Nephron progenitor cell (in vitro differentiated cells): ENCODE measurements at regions not wholly inside any gene's neighbourhood (a gene's known extent, or its start where the extent isn't known, plus 50 kb on each side); places are given as distances from the start of the nearest gene placed in this dataset.

Experiments used
- DNase-seq: peaks from one replicate; pipeline ENCODE4 v3.0.0; 2021
- H3K27ac Mint-ChIP-seq: 2 replicates; pipeline ENCODE4 v1.8.0; 2021; ENCODE audit warnings: mild to moderate bottlenecking, moderate library complexity, mixed read lengths
- H3K27me3 Mint-ChIP-seq: 2 replicates; pipeline ENCODE4 v1.8.0; 2021; ENCODE audit warnings: mild to moderate bottlenecking, low read depth, mixed read lengths; ENCODE audit not compliant: poor library complexity
- H3K36me3 Mint-ChIP-seq: 2 replicates; pipeline ENCODE4 v1.8.0; 2021; ENCODE audit warnings: low read depth, mixed read lengths
- H3K4me1 Mint-ChIP-seq: 2 replicates; pipeline ENCODE4 v1.8.0; 2021; ENCODE audit warnings: mixed read lengths
- H3K4me3 Mint-ChIP-seq: 2 replicates; pipeline ENCODE4 v1.8.0; 2021; ENCODE audit warnings: mild to moderate bottlenecking, moderate library complexity, mixed read lengths
- H3K9me3 Mint-ChIP-seq: 2 replicates; pipeline ENCODE4 v1.8.0; 2021; ENCODE audit warnings: mild to moderate bottlenecking, moderate library complexity, mixed read lengths
- TF ChIP-seq, protein P1 (sequence below): fragments of 200-600 bp; sonication (generic); IDR thresholded peaks from 2 replicates; pipeline ENCODE4 v1.5.0; 2021; ENCODE audit warnings: antibody characterized with exemption

- Mint-ChIP-seq H3K4me1 (no peaks in the 10 kb centered on the region), H3K4me3 (no peak overlapping the region), H3K27ac (no peak overlapping the region), H3K27me3 (peaks cover 3% of the 10 kb centered on the region), H3K36me3 (no peaks in the 10 kb centered on the region), H3K9me3 (peaks cover 7% of the 10 kb centered on the region)
- TF ChIP-seq, protein P1, sequence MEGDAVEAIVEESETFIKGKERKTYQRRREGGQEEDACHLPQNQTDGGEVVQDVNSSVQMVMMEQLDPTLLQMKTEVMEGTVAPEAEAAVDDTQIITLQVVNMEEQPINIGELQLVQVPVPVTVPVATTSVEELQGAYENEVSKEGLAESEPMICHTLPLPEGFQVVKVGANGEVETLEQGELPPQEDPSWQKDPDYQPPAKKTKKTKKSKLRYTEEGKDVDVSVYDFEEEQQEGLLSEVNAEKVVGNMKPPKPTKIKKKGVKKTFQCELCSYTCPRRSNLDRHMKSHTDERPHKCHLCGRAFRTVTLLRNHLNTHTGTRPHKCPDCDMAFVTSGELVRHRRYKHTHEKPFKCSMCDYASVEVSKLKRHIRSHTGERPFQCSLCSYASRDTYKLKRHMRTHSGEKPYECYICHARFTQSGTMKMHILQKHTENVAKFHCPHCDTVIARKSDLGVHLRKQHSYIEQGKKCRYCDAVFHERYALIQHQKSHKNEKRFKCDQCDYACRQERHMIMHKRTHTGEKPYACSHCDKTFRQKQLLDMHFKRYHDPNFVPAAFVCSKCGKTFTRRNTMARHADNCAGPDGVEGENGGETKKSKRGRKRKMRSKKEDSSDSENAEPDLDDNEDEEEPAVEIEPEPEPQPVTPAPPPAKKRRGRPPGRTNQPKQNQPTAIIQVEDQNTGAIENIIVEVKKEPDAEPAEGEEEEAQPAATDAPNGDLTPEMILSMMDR = no peak
- DNase-seq = no peak
Measured at GRCh38 chr3:26343647-26344046, 278.9 kb upstream of the LRRC3B start.

- H3K4me3 Mint-ChIP-seq = no peak overlapping the region
- H3K27ac Mint-ChIP-seq = no peak overlapping the region
Measured at GRCh38 chr3:26345613-26346012, 277.0 kb upstream of the LRRC3B start.

GRCh38 chr3:26346497-26346896 lies 276.1 kb upstream of the LRRC3B start:
- H3K4me1 Mint-ChIP-seq = no peaks in the 10 kb centered on the region
- H3K27me3 Mint-ChIP-seq = peaks cover 3% of the 10 kb centered on the region
- no peak overlapping the region for H3K27ac Mint-ChIP-seq
- H3K4me3 Mint-ChIP-seq = no peak overlapping the region
- no peak for DNase-seq
- no peaks in the 10 kb centered on the region for H3K36me3 Mint-ChIP-seq
- TF ChIP-seq, protein P1 = no peak
- H3K9me3 Mint-ChIP-seq = peaks cover 27% of the 10 kb centered on the region

More at GRCh38 chr3:26345613-26346012, 277.0 kb upstream of the LRRC3B start:
- Mint-ChIP-seq H3K27me3 (peaks cover 3% of the 10 kb centered on the region), H3K4me1 (no peaks in the 10 kb centered on the region), H3K36me3 (no peaks in the 10 kb centered on the region), H3K9me3 (peaks cover 19% of the 10 kb centered on the region)
- TF ChIP-seq, protein P1 = no peak
- no peak for DNase-seq

DNA sequence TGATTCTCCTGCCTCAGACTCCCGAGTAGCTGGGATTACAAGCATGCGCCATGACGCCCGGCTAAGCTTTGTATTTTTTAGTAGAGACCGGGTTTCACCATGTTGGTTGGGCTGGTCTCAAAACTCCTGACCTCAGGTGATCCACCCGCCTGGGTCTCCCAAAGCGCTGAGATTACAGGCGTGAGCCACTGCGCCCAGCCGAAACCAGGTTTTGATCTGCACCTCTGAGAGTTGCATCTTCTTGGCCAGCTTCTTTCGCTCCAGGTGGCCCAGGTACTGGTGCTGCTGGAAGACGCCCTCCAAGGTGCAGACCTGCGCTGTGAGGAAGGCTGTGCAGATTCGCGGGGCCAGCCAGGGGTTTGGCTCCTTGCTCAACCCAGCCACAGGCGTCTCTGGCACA lies 275.4 kb upstream of the LRRC3B start:
- H3K4me1 Mint-ChIP-seq = no peaks in the 10 kb centered on the region
- no peak overlapping the region for H3K4me3 Mint-ChIP-seq
- H3K27ac Mint-ChIP-seq = no peak overlapping the region
- H3K9me3 Mint-ChIP-seq = peaks cover 27% of the 10 kb centered on the region
- TF ChIP-seq, protein P1 = no peak
- H3K36me3 Mint-ChIP-seq = no peaks in the 10 kb centered on the region
- peaks cover 3% of the 10 kb centered on the region for H3K27me3 Mint-ChIP-seq
- DNase-seq = no peak

DNA sequence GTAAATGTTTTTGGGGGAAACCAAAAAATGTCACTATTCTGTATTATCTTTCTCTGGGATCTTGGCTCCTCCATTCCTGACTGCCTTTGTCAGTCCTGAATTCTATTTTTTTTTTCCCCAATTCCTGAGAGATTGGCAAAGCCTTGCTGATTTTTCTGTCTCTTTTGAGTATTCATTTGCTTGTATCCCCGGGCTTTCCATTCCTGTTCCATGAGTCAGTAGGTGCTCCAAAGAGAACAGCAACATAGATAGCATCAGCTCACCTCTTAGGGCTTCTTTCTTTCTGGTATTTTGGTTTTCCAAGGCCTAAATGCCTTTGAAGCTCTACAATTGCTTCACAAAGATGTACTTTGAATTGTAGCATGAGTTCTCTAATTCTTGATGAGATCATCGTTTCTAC lies 271.7 kb upstream of the LRRC3B start:
- Mint-ChIP-seq H3K27me3 (peaks cover 3% of the 10 kb centered on the region), H3K9me3 (peaks cover 27% of the 10 kb centered on the region), H3K4me1 (no peaks in the 10 kb centered on the region), H3K36me3 (no peaks in the 10 kb centered on the region), H3K27ac (no peak overlapping the region), H3K4me3 (no peak overlapping the region)
- TF ChIP-seq, protein P1 = no peak
- no peak for DNase-seq

DNA sequence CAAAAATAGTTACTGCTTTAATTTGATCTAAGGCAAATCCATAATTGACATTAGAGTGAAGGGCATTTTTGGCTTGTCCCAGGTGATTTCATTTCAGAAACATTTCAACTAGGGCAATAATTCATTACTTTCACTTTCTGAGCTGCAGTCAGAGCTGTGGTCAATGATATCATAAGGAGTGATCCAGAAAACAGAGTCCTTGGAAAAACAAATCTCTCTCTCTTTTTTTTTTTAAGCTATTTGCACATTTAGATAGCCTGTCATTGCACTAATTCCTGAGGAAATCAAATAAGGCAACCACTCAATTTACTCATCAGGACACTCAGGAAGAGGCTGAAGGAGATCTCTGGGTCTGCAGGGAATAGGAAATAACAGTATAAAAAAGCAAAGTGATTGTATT lies 269.5 kb upstream of the LRRC3B start:
- DNase-seq = no peak
- H3K4me1 Mint-ChIP-seq = no peaks in the 10 kb centered on the region
- H3K27ac Mint-ChIP-seq = no peak overlapping the region
- H3K4me3 Mint-ChIP-seq = no peak overlapping the region
- TF ChIP-seq, protein P1 = no peak
- H3K9me3 Mint-ChIP-seq = peaks cover 19% of the 10 kb centered on the region
- no peaks in the 10 kb centered on the region for H3K36me3 Mint-ChIP-seq
- H3K27me3 Mint-ChIP-seq = no peaks in the 10 kb centered on the region
